Breast epithelium (tissue), 4 donors: ENCODE measurements at regions not wholly inside any gene's neighbourhood (a gene's known extent, or its start where the extent isn't known, plus 50 kb on each side); places are given as distances from the start of the nearest gene placed in this dataset.

ENCODE experiments used
- DNase-seq, 2 donors: peaks; one replicate each; pipeline ENCODE4 v3.0.0-alpha.2; 2019; ENCODE audit warnings: low spot score in 2 of 2
- H3K27ac ChIP-seq, 2 donors: fragments of 200-600 bp; sonication (generic) in 1 of 2; one replicate each; pipeline ENCODE4 v1.5.1; 2016 to 2019; ENCODE audit warnings: mild to moderate bottlenecking in 1 of 2
- H3K27me3 ChIP-seq, 2 donors: fragments of 200-600 bp; sonication (generic) in 1 of 2; one replicate each; pipeline versions ENCODE4 v1.5.1 to v1.6.0; 2017 to 2019; ENCODE audit warnings: control low read depth in 1 of 2, mild to moderate bottlenecking in 1 of 2
- H3K36me3 ChIP-seq: fragments of 200-600 bp; one replicate; pipeline ENCODE4 v1.5.1; 2019
- H3K4me1 ChIP-seq, 2 donors: fragments of 200-600 bp; sonication (generic); one replicate each; pipeline ENCODE4 v1.5.1; 2016 to 2019; ENCODE audit warnings: control low read depth in 1 of 2
- H3K4me3 ChIP-seq, 3 donors: fragments of 200-600 bp; sonication (generic); 1 replicate in 2 of 3; 2 replicates in 1 of 3; pipeline ENCODE4 v1.5.1; 2016 to 2019; ENCODE audit warnings: mild to moderate bottlenecking in 3 of 3, moderate library complexity in 2 of 3
- H3K9me3 ChIP-seq, 2 donors: fragments of 200-600 bp; sonication (generic) in 1 of 2; one replicate each; pipeline ENCODE4 v1.5.1; 2016 to 2019; ENCODE audit warnings: control low read depth in 1 of 2
- CTCF ChIP-seq, 3 donors: fragments of 450-650 bp; IDR thresholded peaks; one replicate each; pipeline ENCODE4 v1.5.1; 2016 to 2017; ENCODE audit warnings: antibody characterized with exemption in 3 of 3, mild to moderate bottlenecking in 3 of 3, moderate library complexity in 3 of 3
- POLR2A ChIP-seq: fragments of 450-650 bp; IDR thresholded peaks from one replicate; pipeline ENCODE4 v1.6.1; 2016; ENCODE audit warnings: antibody characterized with exemption, mild to moderate bottlenecking, moderate library complexity
- POLR2AphosphoS5 ChIP-seq, 3 donors: sonication (generic); formaldehyde crosslinking; IDR thresholded peaks; one replicate each; pipeline ENCODE4 v1.6.1; 2017; ENCODE audit warnings: antibody characterized with exemption in 3 of 3
- intact Hi-C: fragments of 100-400 bp; cut with DNase I; formaldehyde crosslinking; loops from one replicate; pipeline ENCODE4 v1.15.1; 2023; ENCODE audit warnings: low total_unique reads

GRCh38 chr6:137697267-137697938 is 169.7 kb upstream of the TNFAIP3 start:
- intact Hi-C loops = loop anchor here (5.0 kb wide), 1 partner anchor 740 kb away; no protein-coding TSS in a partner anchor
- no peak overlapping the region for H3K4me3 ChIP-seq
- no peaks in the 10 kb centered on the region for H3K9me3 ChIP-seq
- no peak overlapping the region for H3K27ac ChIP-seq
- DNase-seq = no peak
- no peaks in the 10 kb centered on the region for H3K27me3 ChIP-seq
- TF ChIP-seq POLR2AphosphoS5 (IDR thresholded peaks at IDR 0.05) = no peak
- TF ChIP-seq POLR2A = no peak
- TF ChIP-seq CTCF (IDR thresholded peaks at IDR 0.05) = no peak
- no peaks in the 10 kb centered on the region for H3K4me1 ChIP-seq
- H3K36me3 ChIP-seq = no peaks in the 10 kb centered on the region

- Histone ChIP-seq H3K4me3 (no peak overlapping the region), H3K36me3 (no peaks in the 10 kb centered on the region), H3K4me1 (no peaks in the 10 kb centered on the region), H3K27ac (no peak overlapping the region), H3K27me3 (no peaks in the 10 kb centered on the region), H3K9me3 (no peaks in the 10 kb centered on the region)
- DNase-seq = no peak
- intact Hi-C loops = loop anchor here (5.0 kb wide), 1 partner anchor 739 kb away; no protein-coding TSS in a partner anchor
- TF ChIP-seq CTCF (IDR thresholded peaks at IDR 0.05) = no peak
Observed at GRCh38 chr6:137698636-137699030, 168.4 kb upstream of the TNFAIP3 start.

- DNase-seq = no peak
- no peak for TF ChIP-seq CTCF (IDR thresholded peaks at IDR 0.05)
- no peak for TF ChIP-seq POLR2A
- no peak for TF ChIP-seq POLR2AphosphoS5 (IDR thresholded peaks at IDR 0.05)
- H3K27ac ChIP-seq = no peak overlapping the region
- no peaks in the 10 kb centered on the region for H3K36me3 ChIP-seq
- no peaks in the 10 kb centered on the region for H3K27me3 ChIP-seq
- intact Hi-C loops = loop anchor here (5.0 kb wide), 1 partner anchor 738 kb away; no protein-coding TSS in a partner anchor
- no peaks in the 10 kb centered on the region for H3K9me3 ChIP-seq
- H3K4me3 ChIP-seq = no peak overlapping the region
- H3K4me1 ChIP-seq = no peaks in the 10 kb centered on the region
Observed at GRCh38 chr6:137699031-137699683, 167.9 kb upstream of the TNFAIP3 start.

- Histone ChIP-seq H3K4me1 (no peaks in the 10 kb centered on the region), H3K27me3 (no peaks in the 10 kb centered on the region), H3K36me3 (no peaks in the 10 kb centered on the region), H3K9me3 (no peaks in the 10 kb centered on the region), H3K27ac (no peak overlapping the region), H3K4me3 (no peak overlapping the region)
- intact Hi-C loops = loop anchor here (10.0 kb wide), 1 partner anchor 245 kb away; no protein-coding TSS in a partner anchor
- DNase-seq = no peak
- TF ChIP-seq CTCF (IDR thresholded peaks at IDR 0.05) = no peak
- no peak for TF ChIP-seq POLR2AphosphoS5 (IDR thresholded peaks at IDR 0.05)
- no peak for TF ChIP-seq POLR2A
Observed at GRCh38 chr6:137700161-137700560, 166.9 kb upstream of the TNFAIP3 start.

- no peaks in the 10 kb centered on the region for H3K27me3 ChIP-seq
- H3K27ac ChIP-seq = peak overlapping the region in 1 of 2 donors; percentile 53
- no peaks in the 10 kb centered on the region for H3K4me1 ChIP-seq
- intact Hi-C loops = loop anchor here (10.0 kb wide), 1 partner anchor 244 kb away; no protein-coding TSS in a partner anchor
- no peaks in the 10 kb centered on the region for H3K36me3 ChIP-seq
- DNase-seq = no peak
- H3K4me3 ChIP-seq = no peak overlapping the region
- no peak for TF ChIP-seq POLR2AphosphoS5 (IDR thresholded peaks at IDR 0.05)
- no peak for TF ChIP-seq CTCF (IDR thresholded peaks at IDR 0.05)
- no peak for TF ChIP-seq POLR2A
- H3K9me3 ChIP-seq = no peaks in the 10 kb centered on the region
Observed at GRCh38 chr6:137700751-137701477, 166.1 kb upstream of the TNFAIP3 start.
